Psoas muscle (tissue), 7 donors: ENCODE measurements at regions not wholly inside any gene's neighbourhood (a gene's known extent, or its start where the extent isn't known, plus 50 kb on each side); places are given as distances from the start of the nearest gene placed in this dataset.

Experiments
- ATAC-seq, 4 donors: fragments of 200-7000 bp; cut with Tn5 transposase; one replicate each; pipeline ENCODE4 v1.9.1; 2020; ENCODE audit warnings: moderate library complexity in 3 of 4, mild to moderate bottlenecking in 2 of 4
- DNase-seq, 2 donors: peaks; one replicate each; pipeline ENCODE4 v3.0.0-alpha.2; 2020
- H3K27ac ChIP-seq: fragments of 200-600 bp; one replicate; pipeline ENCODE4 v1.8.0; 2022
- H3K27me3 ChIP-seq, 3 donors: fragments of 200-600 bp in 1 of 3; one replicate each; pipeline versions ENCODE4 v1.6.1 to v1.8.0; 2013 to 2022; ENCODE audit warnings: low read length in 2 of 3, mild to moderate bottlenecking in 2 of 3, moderate library complexity in 1 of 3; ENCODE audit not compliant: insufficient read depth in 3 of 3
- H3K36me3 ChIP-seq, 2 donors: fragments of 200-600 bp in 1 of 2; one replicate each; pipeline versions ENCODE4 v1.6.1 to v1.8.0; 2013 to 2022; ENCODE audit warnings: low read depth in 1 of 2, mild to moderate bottlenecking in 1 of 2, moderate library complexity in 1 of 2; ENCODE audit not compliant: insufficient read depth in 1 of 2
- H3K4me1 ChIP-seq: fragments of 200-600 bp; one replicate; pipeline ENCODE4 v1.8.0; 2022
- H3K4me3 ChIP-seq: fragments of 200-600 bp; one replicate; pipeline ENCODE4 v1.8.0; 2022; ENCODE audit warnings: mild to moderate bottlenecking
- H3K9me3 ChIP-seq: fragments of 200-600 bp; one replicate; pipeline ENCODE4 v1.8.0; 2022
- CTCF ChIP-seq: fragments of 200-600 bp; IDR thresholded peaks from one replicate; pipeline ENCODE4 v1.8.0; 2022; ENCODE audit warnings: antibody characterized with exemption
- WGBS, 3 donors: extraction: QIAGEN DNeasy Blood & Tissue Kit; methylation state at CpG; one replicate each; pipeline versions ENCODE4 v1.1.6 to v1.1.7; 2013; 5-methylcytosine and 5-hydroxymethylcytosine counted together
- intact Hi-C, 2 donors: fragments of 100-400 bp; cut with DNase I; formaldehyde crosslinking; loops; one replicate each; pipeline versions ENCODE4 v1.11.0 to v1.14.2; 2022
- donor health status: healthy with polysubstance abuse.
- donor health status: DM: no; HTN: no; CAD: no; lungs with moderate emphysema.
- donor health status: Bipolar disorder and iron deficiency.
- donor health status: healthy.
- donor health status: DM: yes; HTN: yes; CAD: no.
- donor health status: DM: no; HTN: no; CAD: no.
- donor health status: DM: yes; HTN: yes; CAD: no.

GRCh38 chr5:30968971-30969370 is 224.5 kb upstream of the CDH6 start:
- ATAC-seq (no peak), DNase-seq (no peak)
- Histone ChIP-seq H3K9me3 (no peaks in the 10 kb centered on the region), H3K36me3 (no peaks in the 10 kb centered on the region), H3K27me3 (no peaks in the 10 kb centered on the region), H3K4me3 (no peak overlapping the region), H3K4me1 (no peaks in the 10 kb centered on the region), H3K27ac (no peak overlapping the region)
- TF ChIP-seq CTCF: no peak
- WGBS, 3 donors: 63 to 70% (median 70%) methylated on average over 1 of the region's 1 CpG
- intact Hi-C loops: loop anchor here in 1 of 2 donors (10.0 kb wide), 1 partner anchor 824 kb away; no protein-coding TSS in a partner anchor

- 60 to 79% (median 77%) methylated on average over 1 of the region's 1 CpG for WGBS, 3 donors
- no peak for ATAC-seq
- no peaks in the 10 kb centered on the region for H3K36me3 ChIP-seq
- no peak for TF ChIP-seq CTCF
- no peaks in the 10 kb centered on the region for H3K27me3 ChIP-seq
- no peaks in the 10 kb centered on the region for H3K4me1 ChIP-seq
- H3K4me3 ChIP-seq: no peak overlapping the region
- DNase-seq: no peak
- H3K27ac ChIP-seq: no peak overlapping the region
- intact Hi-C loops: loop anchor here in 1 of 2 donors (10.0 kb wide), 1 partner anchor 815 kb away; no protein-coding TSS in a partner anchor
- no peaks in the 10 kb centered on the region for H3K9me3 ChIP-seq
These were observed 233.4 kb upstream of the CDH6 start for GRCh38 chr5:30960036-30960435.

DNA sequence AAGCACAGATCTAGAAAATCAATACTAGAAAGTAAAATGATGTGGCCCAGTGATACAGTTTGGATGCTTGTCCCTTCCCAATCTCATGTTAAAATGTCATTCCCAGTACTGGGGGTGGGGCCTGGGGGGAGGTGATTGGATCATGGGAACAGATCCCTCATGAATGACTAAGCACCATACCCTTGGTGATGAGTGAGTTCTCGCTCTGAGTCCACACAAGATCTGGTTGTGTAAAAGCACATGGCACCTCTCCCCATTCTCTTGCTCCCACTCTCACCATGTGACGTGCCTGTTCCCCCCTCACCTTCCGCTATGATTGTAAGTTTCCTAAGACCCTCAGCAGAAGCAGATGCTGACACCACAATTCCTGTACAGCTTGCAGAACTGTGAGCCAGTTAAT is 234.2 kb upstream of the CDH6 start:
- 70 to 87% (median 86%) methylated on average over 3 of the region's 3 CpGs for WGBS, 3 donors
- no peak for TF ChIP-seq CTCF
- ATAC-seq (no peak), DNase-seq (no peak)
- intact Hi-C loops: no loop called here
- H3K36me3 ChIP-seq: no peaks in the 10 kb centered on the region
- no peak overlapping the region for H3K4me3 ChIP-seq
- no peaks in the 10 kb centered on the region for H3K9me3 ChIP-seq
- no peak overlapping the region for H3K27ac ChIP-seq
- no peaks in the 10 kb centered on the region for H3K27me3 ChIP-seq
- no peaks in the 10 kb centered on the region for H3K4me1 ChIP-seq

DNA sequence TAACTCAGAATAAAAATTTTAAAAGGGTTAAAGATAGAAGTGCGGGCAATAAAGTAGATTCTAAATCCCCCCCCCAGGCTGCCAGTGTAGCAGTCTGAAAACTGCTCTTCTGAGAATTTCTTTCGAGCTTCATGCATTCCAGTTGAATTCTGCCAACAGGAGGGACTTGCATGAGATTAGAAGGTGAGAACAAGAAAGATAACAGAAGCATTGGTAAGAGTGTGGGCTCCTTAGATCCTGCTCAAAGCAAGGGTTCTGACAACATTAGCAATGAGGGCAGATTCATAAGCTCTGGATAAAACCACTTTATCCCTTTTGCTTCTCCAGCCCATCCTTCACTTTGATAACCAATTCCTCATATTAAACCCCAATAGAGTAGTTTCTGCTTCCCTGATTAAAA is 235.9 kb upstream of the CDH6 start:
- 51 to 65% (median 57%) methylated on average over 2 of the region's 2 CpGs for WGBS, 3 donors
- TF ChIP-seq CTCF: no peak
- Histone ChIP-seq H3K27me3 (no peaks in the 10 kb centered on the region), H3K4me1 (no peaks in the 10 kb centered on the region), H3K27ac (no peak overlapping the region), H3K4me3 (no peak overlapping the region), H3K36me3 (no peaks in the 10 kb centered on the region), H3K9me3 (no peaks in the 10 kb centered on the region)
- intact Hi-C loops: no loop called here
- DNase-seq (no peak), ATAC-seq (no peak)

- no peaks in the 10 kb centered on the region for H3K27me3 ChIP-seq
- H3K9me3 ChIP-seq: no peaks in the 10 kb centered on the region
- no peak for TF ChIP-seq CTCF
- no peaks in the 10 kb centered on the region for H3K4me1 ChIP-seq
- H3K36me3 ChIP-seq: no peaks in the 10 kb centered on the region
- intact Hi-C loops: no loop called here
- ATAC-seq (no peak), DNase-seq (no peak)
- H3K4me3 ChIP-seq: no peak overlapping the region
- H3K27ac ChIP-seq: no peak overlapping the region
These were observed 237.2 kb upstream of the CDH6 start for GRCh38 chr5:30956251-30956650.
